GM20000 (cell line): ENCODE measurements at regions not wholly inside any gene's neighbourhood (a gene's known extent, or its start where the extent isn't known, plus 50 kb on each side); places are given as distances from the start of the nearest gene placed in this dataset.

Source experiments
- DNase-seq: peaks from one replicate; pipeline ENCODE4 v3.0.0; 2012; ENCODE audit warnings: low spot score
- TF ChIP-seq, protein P1 (sequence below): IDR thresholded peaks from 2 replicates; pipeline ENCODE4 v1.5.1; 2012; ENCODE audit warnings: mild to moderate bottlenecking, control low read depth; ENCODE audit errors: extremely low read depth, missing control alignments

DNA sequence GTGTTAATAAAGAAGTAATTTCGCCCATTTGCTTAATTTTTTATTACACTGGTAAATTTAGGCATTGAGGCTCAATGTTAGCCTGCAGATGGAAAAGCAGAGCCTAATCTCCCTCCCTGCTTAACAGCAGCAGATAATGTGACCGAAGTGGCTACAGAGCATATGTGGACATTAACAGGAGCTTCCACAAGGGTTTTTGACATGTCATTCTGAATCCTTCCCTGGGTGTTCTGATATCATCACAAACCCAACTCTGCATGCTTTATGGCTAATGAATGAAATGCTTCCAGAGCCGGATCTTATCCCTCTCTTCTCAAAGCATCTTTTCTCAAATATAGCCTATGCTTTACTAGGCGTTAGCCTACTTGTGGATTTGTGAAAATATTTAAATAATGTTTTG lies 208.6 kb downstream of the CAAP1 start:
- TF ChIP-seq, protein P1, sequence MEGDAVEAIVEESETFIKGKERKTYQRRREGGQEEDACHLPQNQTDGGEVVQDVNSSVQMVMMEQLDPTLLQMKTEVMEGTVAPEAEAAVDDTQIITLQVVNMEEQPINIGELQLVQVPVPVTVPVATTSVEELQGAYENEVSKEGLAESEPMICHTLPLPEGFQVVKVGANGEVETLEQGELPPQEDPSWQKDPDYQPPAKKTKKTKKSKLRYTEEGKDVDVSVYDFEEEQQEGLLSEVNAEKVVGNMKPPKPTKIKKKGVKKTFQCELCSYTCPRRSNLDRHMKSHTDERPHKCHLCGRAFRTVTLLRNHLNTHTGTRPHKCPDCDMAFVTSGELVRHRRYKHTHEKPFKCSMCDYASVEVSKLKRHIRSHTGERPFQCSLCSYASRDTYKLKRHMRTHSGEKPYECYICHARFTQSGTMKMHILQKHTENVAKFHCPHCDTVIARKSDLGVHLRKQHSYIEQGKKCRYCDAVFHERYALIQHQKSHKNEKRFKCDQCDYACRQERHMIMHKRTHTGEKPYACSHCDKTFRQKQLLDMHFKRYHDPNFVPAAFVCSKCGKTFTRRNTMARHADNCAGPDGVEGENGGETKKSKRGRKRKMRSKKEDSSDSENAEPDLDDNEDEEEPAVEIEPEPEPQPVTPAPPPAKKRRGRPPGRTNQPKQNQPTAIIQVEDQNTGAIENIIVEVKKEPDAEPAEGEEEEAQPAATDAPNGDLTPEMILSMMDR: no peak
- DNase-seq: no peak

GRCh38 chr9:26682796-26683496 lies 209.7 kb downstream of the CAAP1 start:
- TF ChIP-seq, protein P1: no peak
- DNase-seq: no peak

DNA sequence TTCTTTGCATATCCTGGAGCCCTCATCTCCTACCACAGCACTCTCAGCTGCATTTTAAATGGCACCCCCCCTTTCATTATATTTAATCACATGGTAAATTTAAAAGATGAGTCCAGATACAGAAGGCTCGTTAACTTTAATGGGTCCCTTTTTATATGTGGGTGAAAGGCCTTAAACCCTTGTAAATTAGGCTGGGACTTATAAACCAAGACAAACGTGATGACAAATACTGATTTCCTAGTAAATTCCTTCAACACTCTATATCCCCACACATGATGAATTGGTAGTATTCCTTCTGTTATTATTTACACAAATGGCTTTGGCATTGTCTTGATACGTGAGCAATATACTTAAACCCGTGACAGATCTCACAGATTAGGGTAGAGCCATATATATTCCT lies 210.6 kb downstream of the CAAP1 start:
- TF ChIP-seq, protein P1: no peak
- DNase-seq: no peak

GRCh38 chr9:26677965-26678706 lies 214.5 kb downstream of the CAAP1 start:
- DNase-seq: no peak
- TF ChIP-seq, protein P1: no peak

GRCh38 chr9:26675035-26675434 lies 217.6 kb downstream of the CAAP1 start:
- no peak for DNase-seq
- TF ChIP-seq, protein P1: no peak

GRCh38 chr9:26673261-26673660 lies 219.3 kb downstream of the CAAP1 start:
- TF ChIP-seq, protein P1: no peak
- DNase-seq: no peak
